Smooth muscle cell (in vitro differentiated cells): ENCODE measurements at regions not wholly inside any gene's neighbourhood (a gene's known extent, or its start where the extent isn't known, plus 50 kb on each side); places are given as distances from the start of the nearest gene placed in this dataset.
A peak's percentile ranks its signal among the peaks of the same experiment; 100 is the strongest.

ENCODE experiments used
- DNase-seq: peaks from one replicate; lab custom pipeline; 2025; ENCODE audit not compliant: unreplicated experiment; lab: John Stamatoyannopoulos, UW
- H2AFZ ChIP-seq: fragments of 200-600 bp; sonication (generic); 2 replicates; pipeline ENCODE4 v1.6.0; 2016; ENCODE audit warnings: antibody characterized with exemption, low read depth, mild to moderate bottlenecking
- H3F3A ChIP-seq: fragments of 200-600 bp; sonication (generic); 2 replicates; pipeline ENCODE4 v1.6.0; 2017; ENCODE audit warnings: antibody characterized with exemption, low read depth
- H3K27ac ChIP-seq: fragments of 200-600 bp; sonication (generic); 2 replicates; pipeline ENCODE4 v1.5.1; 2016; ENCODE audit warnings: low read depth, mild to moderate bottlenecking
- H3K27me3 ChIP-seq: fragments of 200-600 bp; sonication (generic); 2 replicates; pipeline ENCODE4 v1.6.1; 2016; ENCODE audit warnings: low read depth, mild to moderate bottlenecking
- H3K36me3 ChIP-seq: fragments of 200-600 bp; sonication (generic); 2 replicates; pipeline ENCODE4 v1.5.1; 2016; ENCODE audit warnings: low read depth
- H3K4me1 ChIP-seq: fragments of 200-600 bp; sonication (generic); 2 replicates; pipeline ENCODE4 v1.5.1; 2016; ENCODE audit warnings: low read depth
- H3K4me2 ChIP-seq: fragments of 200-600 bp; sonication (generic); 2 replicates; pipeline ENCODE4 v1.6.0; 2016; ENCODE audit warnings: mild to moderate bottlenecking
- H3K4me3 ChIP-seq: fragments of 200-600 bp; sonication (generic); 2 replicates; pipeline ENCODE4 v1.5.1; 2016; ENCODE audit warnings: mild to moderate bottlenecking
- H3K79me2 ChIP-seq: fragments of 200-600 bp; sonication (generic); 2 replicates; pipeline ENCODE4 v1.6.0; 2016; ENCODE audit warnings: low read depth, mild to moderate bottlenecking
- H3K9ac ChIP-seq: fragments of 200-600 bp; sonication (generic); 2 replicates; pipeline ENCODE4 v1.6.0; 2016; ENCODE audit warnings: low read depth
- H3K9me3 ChIP-seq: fragments of 200-600 bp; sonication (generic); replicated peaks from 2 replicates; pipeline ENCODE4 v1.5.1; 2016; ENCODE audit warnings: low read depth
- H4K20me1 ChIP-seq: fragments of 200-600 bp; sonication (generic); 2 replicates; pipeline ENCODE4 v1.6.0; 2016; ENCODE audit warnings: low read depth
- WGBS: methylation state at CpG from one replicate; pipeline ENCODE4 v1.1.7; 2016; ENCODE audit warnings: low lambda C conversion rate; 5-methylcytosine and 5-hydroxymethylcytosine counted together
- TF ChIP-seq, protein P1 (sequence below): fragments of 200-600 bp; sonication (generic); IDR thresholded peaks from 2 replicates; pipeline ENCODE4 v1.5.1; 2017; ENCODE audit warnings: borderline replicate concordance, mild to moderate bottlenecking, antibody characterized with exemption; ENCODE audit not compliant: insufficient read depth, poor library complexity, severe bottlenecking

GRCh38 chr4:181006499-181007260, 1236.5 kb upstream of the TENM3 start:
- Histone ChIP-seq H3K36me3 (no peaks in the 10 kb centered on the region), H3K4me2 (peak overlapping the region; percentile 68), H3K9ac (no peak overlapping the region), H3K4me3 (peak overlapping the region; percentile 22), H4K20me1 (no peaks in the 10 kb centered on the region), H3F3A (no peaks in the 10 kb centered on the region), H3K9me3 (no peaks in the 10 kb centered on the region), H3K79me2 (no peaks in the 10 kb centered on the region), H3K27me3 (no peaks in the 10 kb centered on the region), H3K4me1 (no peaks in the 10 kb centered on the region), H2AFZ (peak overlapping the region; percentile 32), H3K27ac (no peak overlapping the region)
- WGBS = 64% methylated on average over 11 of the region's 11 CpGs
- DNase-seq = no peak
- TF ChIP-seq, protein P1, sequence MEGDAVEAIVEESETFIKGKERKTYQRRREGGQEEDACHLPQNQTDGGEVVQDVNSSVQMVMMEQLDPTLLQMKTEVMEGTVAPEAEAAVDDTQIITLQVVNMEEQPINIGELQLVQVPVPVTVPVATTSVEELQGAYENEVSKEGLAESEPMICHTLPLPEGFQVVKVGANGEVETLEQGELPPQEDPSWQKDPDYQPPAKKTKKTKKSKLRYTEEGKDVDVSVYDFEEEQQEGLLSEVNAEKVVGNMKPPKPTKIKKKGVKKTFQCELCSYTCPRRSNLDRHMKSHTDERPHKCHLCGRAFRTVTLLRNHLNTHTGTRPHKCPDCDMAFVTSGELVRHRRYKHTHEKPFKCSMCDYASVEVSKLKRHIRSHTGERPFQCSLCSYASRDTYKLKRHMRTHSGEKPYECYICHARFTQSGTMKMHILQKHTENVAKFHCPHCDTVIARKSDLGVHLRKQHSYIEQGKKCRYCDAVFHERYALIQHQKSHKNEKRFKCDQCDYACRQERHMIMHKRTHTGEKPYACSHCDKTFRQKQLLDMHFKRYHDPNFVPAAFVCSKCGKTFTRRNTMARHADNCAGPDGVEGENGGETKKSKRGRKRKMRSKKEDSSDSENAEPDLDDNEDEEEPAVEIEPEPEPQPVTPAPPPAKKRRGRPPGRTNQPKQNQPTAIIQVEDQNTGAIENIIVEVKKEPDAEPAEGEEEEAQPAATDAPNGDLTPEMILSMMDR = no peak

DNA sequence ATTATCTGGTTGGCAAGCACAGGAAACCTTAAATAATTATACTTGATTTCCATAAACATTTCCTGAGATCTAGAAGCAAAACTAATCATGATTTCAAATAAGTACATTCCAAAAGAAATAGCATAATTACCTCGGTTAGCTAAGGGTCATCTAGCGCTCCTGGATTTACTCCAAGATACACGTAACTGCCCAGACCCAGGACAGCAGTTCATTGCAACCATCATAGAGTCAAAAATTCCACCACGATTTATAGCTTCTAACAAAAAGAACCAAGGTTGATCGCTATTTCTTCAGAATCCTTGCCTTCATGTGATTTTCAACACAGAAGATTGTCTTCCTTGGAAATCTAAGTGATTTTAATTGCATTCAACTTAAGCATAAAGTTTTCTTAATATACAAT, 1235.5 kb upstream of the TENM3 start:
- DNase-seq = no peak
- Histone ChIP-seq H3K9ac (no peak overlapping the region), H3K4me3 (no peak overlapping the region), H3K79me2 (no peaks in the 10 kb centered on the region), H3K4me2 (no peak overlapping the region), H4K20me1 (no peaks in the 10 kb centered on the region), H3K9me3 (no peaks in the 10 kb centered on the region), H3K4me1 (no peaks in the 10 kb centered on the region), H3K27me3 (no peaks in the 10 kb centered on the region), H3K27ac (no peak overlapping the region), H3K36me3 (no peaks in the 10 kb centered on the region), H2AFZ (no peak overlapping the region), H3F3A (no peaks in the 10 kb centered on the region)
- TF ChIP-seq, protein P1 = no peak
- 96% methylated on average over 5 of the region's 5 CpGs for WGBS

DNA sequence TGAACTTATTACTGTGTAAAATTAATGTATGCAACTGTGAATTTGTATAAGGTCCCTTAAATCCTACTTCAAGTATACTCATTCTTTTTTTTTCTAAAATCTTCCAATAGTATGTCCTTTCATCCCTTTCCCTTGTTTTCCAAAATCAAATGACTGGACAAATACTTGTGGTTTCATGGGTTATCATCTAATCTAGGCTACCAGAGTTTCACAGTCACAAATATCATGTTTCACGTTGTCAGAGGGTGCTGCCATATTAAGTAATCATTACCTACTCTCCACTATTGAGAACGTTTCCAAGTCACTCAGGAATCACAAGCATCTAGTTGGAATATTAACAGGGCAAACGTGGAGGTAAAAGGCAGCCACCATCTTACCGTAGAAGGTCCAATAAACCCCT, 1235.0 kb upstream of the TENM3 start:
- H3K9me3 ChIP-seq = no peaks in the 10 kb centered on the region
- H3K79me2 ChIP-seq = no peaks in the 10 kb centered on the region
- no peak overlapping the region for H3K27ac ChIP-seq
- H3K27me3 ChIP-seq = no peaks in the 10 kb centered on the region
- no peaks in the 10 kb centered on the region for H3K4me1 ChIP-seq
- no peak overlapping the region for H3K4me2 ChIP-seq
- no peaks in the 10 kb centered on the region for H4K20me1 ChIP-seq
- no peak overlapping the region for H3K9ac ChIP-seq
- no peaks in the 10 kb centered on the region for H3F3A ChIP-seq
- H2AFZ ChIP-seq = no peak overlapping the region
- WGBS = 65% methylated on average over 4 of the region's 4 CpGs
- no peak overlapping the region for H3K4me3 ChIP-seq
- TF ChIP-seq, protein P1 = no peak
- H3K36me3 ChIP-seq = no peaks in the 10 kb centered on the region
- no peak for DNase-seq

- DNase-seq = no peak
- whole genome bisulfite sequencing = 86% methylated on average over 5 of the region's 5 CpGs
- Histone ChIP-seq H3K9me3 (peaks cover 10% of the 10 kb centered on the region), H3K4me2 (no peak overlapping the region), H4K20me1 (no peaks in the 10 kb centered on the region), H3K27ac (no peak overlapping the region), H3K4me1 (no peaks in the 10 kb centered on the region), H2AFZ (no peak overlapping the region), H3K36me3 (no peaks in the 10 kb centered on the region), H3K4me3 (no peak overlapping the region), H3K27me3 (no peaks in the 10 kb centered on the region), H3K79me2 (no peaks in the 10 kb centered on the region), H3F3A (no peaks in the 10 kb centered on the region), H3K9ac (no peak overlapping the region)
- TF ChIP-seq, protein P1 = no peak
Measured at GRCh38 chr4:181013162-181013561, 1230.0 kb upstream of the TENM3 start.
